Activated CD8-positive, alpha-beta memory T cell treated with anti-CD3 and anti-CD28 coated beads for 1 hour (primary cell): ENCODE measurements at regions not wholly inside any gene's neighbourhood (a gene's known extent, or its start where the extent isn't known, plus 50 kb on each side); places are given as distances from the start of the nearest gene placed in this dataset.

Experiments
- DNase-seq, 2 donors: peaks; one replicate each; pipeline ENCODE4 v3.0.0-alpha.2; 2020; ENCODE audit warnings: low read depth in 1 of 2; ENCODE audit errors: extremely low read depth in 1 of 2

GRCh38 chrX:43560247-43560946 lies 95.7 kb upstream of the MAOA start:
- DNase-seq: no peak

GRCh38 chrX:43562372-43562771 lies 93.7 kb upstream of the MAOA start:
- DNase-seq: no peak

GRCh38 chrX:43564953-43565352 lies 91.1 kb upstream of the MAOA start:
- no peak for DNase-seq

GRCh38 chrX:43566170-43566569 lies 89.9 kb upstream of the MAOA start:
- no peak for DNase-seq

- no peak for DNase-seq
Measured at GRCh38 chrX:43573441-43574015, 82.6 kb upstream of the MAOA start.

- no peak for DNase-seq
Measured at GRCh38 chrX:43580621-43581020, 75.5 kb upstream of the MAOA start.

- DNase-seq: no peak
Measured at GRCh38 chrX:43581167-43581566, 74.9 kb upstream of the MAOA start.

- DNase-seq: no peak
Measured at GRCh38 chrX:43581888-43582539, 74.1 kb upstream of the MAOA start.

- DNase-seq: no peak
Measured at GRCh38 chrX:43582540-43582913, 73.6 kb upstream of the MAOA start.

GRCh38 chrX:43585922-43586321 lies 70.2 kb upstream of the MAOA start:
- DNase-seq: no peak

- no peak for DNase-seq
Measured at GRCh38 chrX:43586830-43587229, 69.3 kb upstream of the MAOA start.

GRCh38 chrX:43589735-43590134 lies 66.4 kb upstream of the MAOA start:
- DNase-seq: no peak

- no peak for DNase-seq
Measured at GRCh38 chrX:43590150-43590549, 65.9 kb upstream of the MAOA start.

- no peak for DNase-seq
Measured at GRCh38 chrX:43592597-43592996, 63.5 kb upstream of the MAOA start.

- DNase-seq: no peak
Measured at GRCh38 chrX:43595931-43596330, 60.2 kb upstream of the MAOA start.

- no peak for DNase-seq
Measured at GRCh38 chrX:43604753-43605152, 51.3 kb upstream of the MAOA start.

- no peak for DNase-seq
Measured at GRCh38 chrX:43605351-43605750, 50.7 kb upstream of the MAOA start.
